Activated naive CD4-positive, alpha-beta T cell treated with anti-CD3 and anti-CD28 coated beads for 36 hours (primary cell): ENCODE measurements at regions not wholly inside any gene's neighbourhood (a gene's known extent, or its start where the extent isn't known, plus 50 kb on each side); places are given as distances from the start of the nearest gene placed in this dataset.

Experiments
- CTCF ChIA-PET: fragments of 350-600 bp; sonication (Branson Sonifier 250); formaldehyde crosslinking; loops from one replicate; lab custom pipeline; 2021; ENCODE audit warnings: antibody characterized with exemption; lab: Charles Lee
- DNase-seq: peaks from one replicate; pipeline ENCODE4 v3.0.0-alpha.2; 2020
- H3K27ac Mint-ChIP-seq: one replicate; pipeline ENCODE4 v1.8.0; 2021; ENCODE audit warnings: mild to moderate bottlenecking, mixed read lengths
- H3K27me3 Mint-ChIP-seq: one replicate; pipeline ENCODE4 v1.8.0; 2021; ENCODE audit warnings: low read depth, mixed read lengths
- H3K36me3 Mint-ChIP-seq: one replicate; pipeline ENCODE4 v1.8.0; 2021; ENCODE audit warnings: low read depth, mixed read lengths
- H3K4me1 Mint-ChIP-seq: one replicate; pipeline ENCODE4 v1.8.0; 2021; ENCODE audit warnings: low read depth, mixed read lengths
- H3K4me3 Mint-ChIP-seq: one replicate; pipeline ENCODE4 v1.8.0; 2021; ENCODE audit warnings: mild to moderate bottlenecking, moderate library complexity, mixed read lengths
- H3K9me3 Mint-ChIP-seq: one replicate; pipeline ENCODE4 v1.8.0; 2021; ENCODE audit warnings: mixed read lengths
- intact Hi-C: fragments of 100-400 bp; cut with micrococcal nuclease; formaldehyde crosslinking; loops from one replicate; pipeline ENCODE4 v1.15.1; 2023

- Mint-ChIP-seq H3K27ac (no peak overlapping the region), H3K9me3 (no peaks in the 10 kb centered on the region), H3K4me1 (no peaks in the 10 kb centered on the region), H3K36me3 (no peaks in the 10 kb centered on the region), H3K27me3 (peaks cover 6% of the 10 kb centered on the region), H3K4me3 (no peak overlapping the region)
- intact Hi-C loops = no loop called here
- CTCF ChIA-PET = interaction anchor here (0.6 kb wide), 1 partner anchor 242 kb away, joined by 3 read pairs; no protein-coding TSS in a partner anchor
- no peak for DNase-seq
Observed at GRCh38 chr9:3099646-3100045, 255.8 kb upstream of the PUM3 start.

- no peaks in the 10 kb centered on the region for H3K36me3 Mint-ChIP-seq
- no peak overlapping the region for H3K4me3 Mint-ChIP-seq
- H3K27me3 Mint-ChIP-seq = peaks cover 1% of the 10 kb centered on the region
- DNase-seq = no peak
- no peak overlapping the region for H3K27ac Mint-ChIP-seq
- H3K4me1 Mint-ChIP-seq = no peaks in the 10 kb centered on the region
- H3K9me3 Mint-ChIP-seq = no peaks in the 10 kb centered on the region
- intact Hi-C loops = no loop called here
- CTCF ChIA-PET = no interaction called here
Observed at GRCh38 chr9:3088219-3088618, 244.3 kb upstream of the PUM3 start.

- Mint-ChIP-seq H3K9me3 (no peaks in the 10 kb centered on the region), H3K27me3 (no peaks in the 10 kb centered on the region), H3K27ac (no peak overlapping the region), H3K4me1 (no peaks in the 10 kb centered on the region), H3K4me3 (no peak overlapping the region), H3K36me3 (no peaks in the 10 kb centered on the region)
- intact Hi-C loops = no loop called here
- no peak for DNase-seq
- CTCF ChIA-PET = no interaction called here
Observed at GRCh38 chr9:3087697-3088096, 243.8 kb upstream of the PUM3 start.

- Mint-ChIP-seq H3K27ac (no peak overlapping the region), H3K4me3 (no peak overlapping the region), H3K27me3 (no peaks in the 10 kb centered on the region), H3K9me3 (no peaks in the 10 kb centered on the region), H3K4me1 (no peaks in the 10 kb centered on the region), H3K36me3 (no peaks in the 10 kb centered on the region)
- CTCF ChIA-PET = interaction anchor here (1.0 kb wide), 1 partner anchor 13 kb away, joined by 3 read pairs; no protein-coding TSS in a partner anchor
- DNase-seq = no peak
- intact Hi-C loops = no loop called here
Observed at GRCh38 chr9:3080951-3081350, 237.1 kb upstream of the PUM3 start.

- DNase-seq = no peak
- H3K4me3 Mint-ChIP-seq = no peak overlapping the region
- H3K36me3 Mint-ChIP-seq = no peaks in the 10 kb centered on the region
- no peak overlapping the region for H3K27ac Mint-ChIP-seq
- no peaks in the 10 kb centered on the region for H3K27me3 Mint-ChIP-seq
- CTCF ChIA-PET = no interaction called here
- H3K9me3 Mint-ChIP-seq = peaks cover 2% of the 10 kb centered on the region
- H3K4me1 Mint-ChIP-seq = no peaks in the 10 kb centered on the region
- intact Hi-C loops = no loop called here
Observed at GRCh38 chr9:3074247-3074646, 230.4 kb upstream of the PUM3 start.

- H3K36me3 Mint-ChIP-seq = no peaks in the 10 kb centered on the region
- H3K4me1 Mint-ChIP-seq = no peaks in the 10 kb centered on the region
- H3K9me3 Mint-ChIP-seq = peaks cover 2% of the 10 kb centered on the region
- H3K27me3 Mint-ChIP-seq = peaks cover 3% of the 10 kb centered on the region
- no peak for DNase-seq
- CTCF ChIA-PET = no interaction called here
- no peak overlapping the region for H3K27ac Mint-ChIP-seq
- intact Hi-C loops = no loop called here
- H3K4me3 Mint-ChIP-seq = no peak overlapping the region
Observed at GRCh38 chr9:3066591-3066990, 222.7 kb upstream of the PUM3 start.

- Mint-ChIP-seq H3K4me1 (no peaks in the 10 kb centered on the region), H3K36me3 (no peaks in the 10 kb centered on the region), H3K27me3 (peaks cover 6% of the 10 kb centered on the region), H3K4me3 (no peak overlapping the region), H3K9me3 (no peaks in the 10 kb centered on the region), H3K27ac (no peak overlapping the region)
- intact Hi-C loops = no loop called here
- no peak for DNase-seq
- CTCF ChIA-PET = interaction anchor here (0.6 kb wide), 1 partner anchor 132 kb away, joined by 3 read pairs; no protein-coding TSS in a partner anchor
Observed at GRCh38 chr9:3059781-3060468, 216.0 kb upstream of the PUM3 start.

GRCh38 chr9:3058409-3058808, 214.5 kb upstream of the PUM3 start:
- no peak overlapping the region for H3K27ac Mint-ChIP-seq
- CTCF ChIA-PET = no interaction called here

GRCh38 chr9:3054017-3054586, 210.2 kb upstream of the PUM3 start:
- H3K4me1 Mint-ChIP-seq = no peaks in the 10 kb centered on the region
- CTCF ChIA-PET = no interaction called here
- no peak for DNase-seq
- H3K27ac Mint-ChIP-seq = no peak overlapping the region
- no peaks in the 10 kb centered on the region for H3K27me3 Mint-ChIP-seq
- no peaks in the 10 kb centered on the region for H3K36me3 Mint-ChIP-seq
- H3K4me3 Mint-ChIP-seq = no peak overlapping the region
- intact Hi-C loops = no loop called here
- no peaks in the 10 kb centered on the region for H3K9me3 Mint-ChIP-seq

More at GRCh38 chr9:3058409-3058808, 214.5 kb upstream of the PUM3 start:
- no peak for DNase-seq
- H3K9me3 Mint-ChIP-seq = no peaks in the 10 kb centered on the region
- intact Hi-C loops = no loop called here
- H3K27me3 Mint-ChIP-seq = peaks cover 6% of the 10 kb centered on the region
- no peaks in the 10 kb centered on the region for H3K36me3 Mint-ChIP-seq
- no peaks in the 10 kb centered on the region for H3K4me1 Mint-ChIP-seq
- H3K4me3 Mint-ChIP-seq = no peak overlapping the region

- H3K27ac Mint-ChIP-seq = no peak overlapping the region
- DNase-seq = no peak
- intact Hi-C loops = no loop called here
- H3K36me3 Mint-ChIP-seq = no peaks in the 10 kb centered on the region
- H3K4me3 Mint-ChIP-seq = no peak overlapping the region
- H3K9me3 Mint-ChIP-seq = no peaks in the 10 kb centered on the region
- H3K27me3 Mint-ChIP-seq = peaks cover 1% of the 10 kb centered on the region
- H3K4me1 Mint-ChIP-seq = no peaks in the 10 kb centered on the region
- CTCF ChIA-PET = no interaction called here
Observed at GRCh38 chr9:3049636-3050035, 205.7 kb upstream of the PUM3 start.

GRCh38 chr9:3047912-3048311, 204.0 kb upstream of the PUM3 start:
- peaks cover 1% of the 10 kb centered on the region for H3K27me3 Mint-ChIP-seq
- no peak overlapping the region for H3K27ac Mint-ChIP-seq
- intact Hi-C loops = no loop called here
- CTCF ChIA-PET = no interaction called here
- no peak overlapping the region for H3K4me3 Mint-ChIP-seq
- no peaks in the 10 kb centered on the region for H3K36me3 Mint-ChIP-seq
- H3K9me3 Mint-ChIP-seq = no peaks in the 10 kb centered on the region
- no peaks in the 10 kb centered on the region for H3K4me1 Mint-ChIP-seq
- no peak for DNase-seq

- CTCF ChIA-PET = no interaction called here
- Mint-ChIP-seq H3K4me3 (no peak overlapping the region), H3K27me3 (peaks cover 1% of the 10 kb centered on the region), H3K36me3 (no peaks in the 10 kb centered on the region), H3K27ac (no peak overlapping the region), H3K4me1 (no peaks in the 10 kb centered on the region), H3K9me3 (no peaks in the 10 kb centered on the region)
- intact Hi-C loops = no loop called here
- DNase-seq = no peak
Observed at GRCh38 chr9:3045153-3045552, 201.3 kb upstream of the PUM3 start.

GRCh38 chr9:3043369-3043768, 199.5 kb upstream of the PUM3 start:
- no peaks in the 10 kb centered on the region for H3K36me3 Mint-ChIP-seq
- intact Hi-C loops = no loop called here
- H3K4me3 Mint-ChIP-seq = no peak overlapping the region
- no peak for DNase-seq
- no peak overlapping the region for H3K27ac Mint-ChIP-seq
- H3K9me3 Mint-ChIP-seq = no peaks in the 10 kb centered on the region
- H3K27me3 Mint-ChIP-seq = no peaks in the 10 kb centered on the region
- H3K4me1 Mint-ChIP-seq = no peaks in the 10 kb centered on the region
- CTCF ChIA-PET = no interaction called here
